GM23338 (cell line): ENCODE measurements at regions not wholly inside any gene's neighbourhood (a gene's known extent, or its start where the extent isn't known, plus 50 kb on each side); places are given as distances from the start of the nearest gene placed in this dataset.

Source experiments
- ATAC-seq: fragments of 200-7000 bp; cut with Tn5 transposase; 3 replicates; pipeline ENCODE4 v1.9.1; 2020
- DNase-seq: peaks from one replicate; pipeline ENCODE4 v3.0.0-alpha.2; 2015; ENCODE audit warnings: low spot score
- H2AFZ ChIP-seq: fragments of 200-600 bp; sonication (generic); 2 replicates; pipeline ENCODE4 v1.8.0; 2016; ENCODE audit warnings: antibody characterized with exemption, mild to moderate bottlenecking, moderate library complexity
- H3F3A ChIP-seq: fragments of 200-600 bp; sonication (generic); replicated peaks from 2 replicates; pipeline ENCODE4 v1.8.0; 2017; ENCODE audit warnings: antibody characterized with exemption, mixed run types, low read depth
- H3K27ac ChIP-seq: fragments of 200-600 bp; sonication (generic); 2 replicates; pipeline ENCODE4 v1.6.1; 2016; ENCODE audit warnings: low read depth
- H3K27me3 ChIP-seq: fragments of 200-600 bp; sonication (generic); 2 replicates; pipeline ENCODE4 v1.8.0; 2016; ENCODE audit warnings: mild to moderate bottlenecking, mixed run types, moderate library complexity; ENCODE audit not compliant: insufficient read depth
- H3K36me3 ChIP-seq: fragments of 200-600 bp; sonication (generic); 2 replicates; pipeline ENCODE4 v1.8.0; 2016; ENCODE audit warnings: mild to moderate bottlenecking; ENCODE audit not compliant: insufficient read depth
- H3K4me1 ChIP-seq: fragments of 200-600 bp; sonication (generic); 2 replicates; pipeline ENCODE4 v1.8.0; 2016; ENCODE audit warnings: mild to moderate bottlenecking, moderate library complexity; ENCODE audit not compliant: insufficient read depth
- H3K4me2 ChIP-seq: fragments of 200-600 bp; sonication (generic); 2 replicates; pipeline ENCODE4 v1.7.1; 2017; ENCODE audit warnings: mixed run types
- H3K4me3 ChIP-seq: fragments of 200-600 bp; sonication (generic); 2 replicates; pipeline ENCODE4 v1.6.1; 2016; ENCODE audit warnings: mixed run types
- H3K79me2 ChIP-seq: fragments of 200-600 bp; sonication (generic); replicated peaks from 2 replicates; pipeline ENCODE4 v1.8.0; 2017; ENCODE audit warnings: mild to moderate bottlenecking; ENCODE audit not compliant: insufficient read depth
- H3K9me2 ChIP-seq: fragments of 200-600 bp; sonication (generic); 2 replicates; pipeline ENCODE4 v1.8.0; 2017; ENCODE audit not compliant: insufficient read depth
- H4K20me1 ChIP-seq: fragments of 200-600 bp; sonication (generic); replicated peaks from 2 replicates; pipeline ENCODE4 v1.8.0; 2017; ENCODE audit warnings: mild to moderate bottlenecking; ENCODE audit not compliant: insufficient read depth
- H3K27ac Mint-ChIP-seq: 2 replicates; pipeline ENCODE4 v1.8.0; 2020; ENCODE audit warnings: inconsistent platforms, mild to moderate bottlenecking, moderate library complexity, mixed read lengths
- H3K27me3 Mint-ChIP-seq: 3 replicates; pipeline ENCODE4 v1.8.0; 2022; ENCODE audit warnings: low read depth, mild to moderate bottlenecking, moderate library complexity, mixed read lengths, inconsistent platforms; ENCODE audit not compliant: insufficient read depth, poor library complexity
- H3K36me3 Mint-ChIP-seq: 3 replicates; pipeline ENCODE4 v1.8.0; 2021; ENCODE audit warnings: low read depth, mild to moderate bottlenecking, inconsistent platforms, moderate library complexity, mixed read lengths
- H3K4me1 Mint-ChIP-seq: 3 replicates; pipeline ENCODE4 v1.8.0; 2020; ENCODE audit warnings: mild to moderate bottlenecking, inconsistent platforms, mixed read lengths
- H3K4me3 Mint-ChIP-seq: 3 replicates; pipeline ENCODE4 v1.8.0; 2021; ENCODE audit warnings: moderate library complexity, mild to moderate bottlenecking, inconsistent platforms, mixed read lengths
- H3K9me3 Mint-ChIP-seq: 3 replicates; pipeline ENCODE4 v1.8.0; 2020; ENCODE audit warnings: moderate library complexity, mild to moderate bottlenecking, inconsistent platforms, mixed read lengths
- CREB1 ChIP-seq: fragments of 250-450 bp; sonication (Bioruptor Pico); IDR thresholded peaks from 2 replicates; pipeline ENCODE4 v1.5.0; 2020; ENCODE audit warnings: low read depth, mild to moderate bottlenecking, moderate library complexity
- CTCF ChIP-seq, 2 experiments: fragments of 200-600 bp in 1 of 2; sonication (generic) in 1 of 2; conservative IDR thresholded peaks; 2 replicates each; pipeline versions ENCODE4 v1.5.1 to v1.6.1; 2016 to 2017; ENCODE audit warnings: antibody characterized with exemption in 2 of 2, low read depth in 2 of 2, mild to moderate bottlenecking in 2 of 2, moderate library complexity in 1 of 2
- ETS1 ChIP-seq: IDR thresholded peaks from 2 replicates; pipeline ENCODE4 v1.6.1; 2016; ENCODE audit warnings: antibody characterized with exemption
- EZH2 ChIP-seq: fragments of 200-600 bp; sonication (generic); IDR thresholded peaks from one replicate; pipeline ENCODE4 v1.8.0; 2017; ENCODE audit warnings: antibody characterized with exemption, mild to moderate bottlenecking, low read depth; ENCODE audit not compliant: unreplicated experiment
- EZH2phosphoT487 ChIP-seq: fragments of 200-600 bp; sonication (generic); IDR thresholded peaks from one replicate; pipeline ENCODE4 v1.8.1; 2018; ENCODE audit warnings: antibody characterized with exemption; ENCODE audit not compliant: unreplicated experiment
- JUNB ChIP-seq: IDR thresholded peaks from one replicate; pipeline ENCODE4 v1.6.1; 2016; ENCODE audit warnings: antibody characterized with exemption; ENCODE audit not compliant: unreplicated experiment
- NANOG ChIP-seq: IDR thresholded peaks from 2 replicates; pipeline ENCODE4 v1.6.1; 2016; ENCODE audit warnings: antibody characterized with exemption, borderline replicate concordance
- POLR2AphosphoS5 ChIP-seq: IDR thresholded peaks from 2 replicates; pipeline ENCODE4 v1.6.1; 2016; ENCODE audit warnings: antibody characterized with exemption, low read depth
- REST ChIP-seq: IDR thresholded peaks from one replicate; pipeline ENCODE4 v1.6.1; 2018; ENCODE audit warnings: antibody characterized with exemption; ENCODE audit not compliant: unreplicated experiment
- STAT1 ChIP-seq: IDR thresholded peaks from one replicate; pipeline ENCODE4 v1.6.1; 2016; ENCODE audit warnings: antibody characterized with exemption; ENCODE audit not compliant: unreplicated experiment
- ZNF114 ChIP-seq: fragments of 250-450 bp; sonication (Bioruptor Pico); IDR thresholded peaks from 2 replicates; pipeline ENCODE4 v1.5.0; 2020; ENCODE audit warnings: mild to moderate bottlenecking, moderate library complexity
- ZNF331 ChIP-seq: fragments of 250-450 bp; sonication (Bioruptor Pico); IDR thresholded peaks from 2 replicates; pipeline ENCODE4 v1.5.0; 2020; ENCODE audit warnings: low read depth, mild to moderate bottlenecking, moderate library complexity
- ZNF462 ChIP-seq: fragments of 250-450 bp; sonication (Bioruptor Pico); IDR thresholded peaks from 2 replicates; pipeline ENCODE4 v1.5.0; 2020; ENCODE audit warnings: mild to moderate bottlenecking, moderate library complexity

GRCh38 chr3:3726549-3726948 lies 72.7 kb upstream of the LRRN1 start:
- Histone ChIP-seq H4K20me1 (no peaks in the 10 kb centered on the region), H3F3A (no peaks in the 10 kb centered on the region), H3K27me3 (no peaks in the 10 kb centered on the region), H3K4me2 (no peak overlapping the region), H3K4me3 (no peak overlapping the region), H3K79me2 (no peaks in the 10 kb centered on the region), H3K9me2 (no peaks in the 10 kb centered on the region), H2AFZ (no peak overlapping the region), H3K36me3 (no peaks in the 10 kb centered on the region), H3K27ac (no peak overlapping the region), H3K4me1 (no peaks in the 10 kb centered on the region)
- TF ChIP-seq STAT1, result no peak
- no peak for TF ChIP-seq POLR2AphosphoS5
- no peak for TF ChIP-seq REST
- TF ChIP-seq EZH2, result no peak
- no peak for TF ChIP-seq JUNB
- no peak for TF ChIP-seq ZNF331 (CRISPR knock-in tag)
- TF ChIP-seq EZH2phosphoT487, result no peak
- no peak for TF ChIP-seq CREB1
- TF ChIP-seq ZNF462 (CRISPR knock-in tag), result no peak
- TF ChIP-seq CTCF (conservative IDR thresholded peaks at IDR 0.05; ENCODE audit: low read depth in 2 of 2), result no peak
- TF ChIP-seq NANOG, result no peak
- TF ChIP-seq ETS1, result no peak
- no peak for TF ChIP-seq ZNF114 (CRISPR knock-in tag)
- no peak overlapping the region for H3K4me3 Mint-ChIP-seq
- no peak overlapping the region for H3K27ac Mint-ChIP-seq
- no peak for ATAC-seq
- peaks cover 7% of the 10 kb centered on the region; the same call in 1 of the 3 replicates for H3K36me3 Mint-ChIP-seq
- H3K27me3 Mint-ChIP-seq, result peaks cover 3% of the 10 kb centered on the region
- no peaks in the 10 kb centered on the region for H3K4me1 Mint-ChIP-seq
- no peak for DNase-seq
- peaks cover 62% of the 10 kb centered on the region for H3K9me3 Mint-ChIP-seq
